Natural killer cell (primary cell): ENCODE measurements at regions not wholly inside any gene's neighbourhood (a gene's known extent, or its start where the extent isn't known, plus 50 kb on each side); places are given as distances from the start of the nearest gene placed in this dataset.

Experiments
- ATAC-seq, 3 donors: fragments of 150-1000 bp in 2 of 3; fragments of 200-7000 bp in 1 of 3; cut with Tn5 transposase; 1 replicate in 1 of 3; 2 replicates in 2 of 3; pipeline ENCODE4 v1.10.0; 2021; ENCODE audit warnings: mild to moderate bottlenecking in 2 of 3, moderate library complexity in 2 of 3
- DNase-seq, 2 donors: peaks; one replicate each; pipeline versions ENCODE4 v3.0.0 to v3.0.0-alpha.2; 2013 to 2021; ENCODE audit warnings: mixed read lengths in 1 of 2
- H3K27ac ChIP-seq: one replicate; pipeline ENCODE4 v1.5.1; 2013; ENCODE audit warnings: mild to moderate bottlenecking, low read length
- H3K27me3 ChIP-seq: one replicate; pipeline ENCODE4 v1.6.1; 2013; ENCODE audit warnings: low read length; ENCODE audit not compliant: control insufficient read depth, insufficient read depth
- H3K36me3 ChIP-seq: one replicate; pipeline ENCODE4 v1.6.1; 2013; ENCODE audit warnings: low read length; ENCODE audit not compliant: control insufficient read depth, insufficient read depth
- H3K4me1 ChIP-seq: one replicate; pipeline ENCODE4 v1.6.1; 2013; ENCODE audit warnings: low read length; ENCODE audit not compliant: control insufficient read depth, insufficient read depth
- H3K4me3 ChIP-seq: one replicate; pipeline ENCODE4 v1.5.1; 2013; ENCODE audit warnings: low read length
- H3K9me3 ChIP-seq: one replicate; pipeline ENCODE4 v1.6.1; 2013; ENCODE audit warnings: low read length; ENCODE audit not compliant: control insufficient read depth, insufficient read depth
- H3K27ac Mint-ChIP-seq, 2 donors: one replicate each; pipeline ENCODE4 v1.8.0; 2022; ENCODE audit warnings: mild to moderate bottlenecking in 2 of 2, mixed read lengths in 2 of 2, moderate library complexity in 1 of 2
- H3K27me3 Mint-ChIP-seq, 2 donors: one replicate each; pipeline ENCODE4 v1.8.0; 2022; ENCODE audit warnings: low read depth in 2 of 2, mixed read lengths in 2 of 2
- H3K36me3 Mint-ChIP-seq: one replicate; pipeline ENCODE4 v1.8.0; 2022; ENCODE audit warnings: mixed read lengths
- H3K4me1 Mint-ChIP-seq, 2 donors: one replicate each; pipeline ENCODE4 v1.8.0; 2022; ENCODE audit warnings: mixed read lengths in 2 of 2
- H3K4me3 Mint-ChIP-seq: one replicate; pipeline ENCODE4 v1.8.0; 2022; ENCODE audit warnings: mild to moderate bottlenecking, moderate library complexity, mixed read lengths
- H3K9me3 Mint-ChIP-seq, 2 donors: one replicate each; pipeline ENCODE4 v1.8.0; 2022; ENCODE audit warnings: mixed read lengths in 2 of 2
- CTCF ChIP-seq: fragments of 200-600 bp; IDR thresholded peaks from one replicate; pipeline ENCODE4 v1.8.0; 2022; ENCODE audit warnings: antibody characterized with exemption
- WGBS: methylation state at CpG from one replicate; pipeline ENCODE4 v1.1.7; 2013; ENCODE audit warnings: missing lambda C conversion rate; ENCODE audit not compliant: insufficient coverage; 5-methylcytosine and 5-hydroxymethylcytosine counted together
- intact Hi-C: fragments of 100-400 bp; cut with micrococcal nuclease; formaldehyde crosslinking; loops from one replicate; pipeline ENCODE4 v1.14.2; 2022

DNA sequence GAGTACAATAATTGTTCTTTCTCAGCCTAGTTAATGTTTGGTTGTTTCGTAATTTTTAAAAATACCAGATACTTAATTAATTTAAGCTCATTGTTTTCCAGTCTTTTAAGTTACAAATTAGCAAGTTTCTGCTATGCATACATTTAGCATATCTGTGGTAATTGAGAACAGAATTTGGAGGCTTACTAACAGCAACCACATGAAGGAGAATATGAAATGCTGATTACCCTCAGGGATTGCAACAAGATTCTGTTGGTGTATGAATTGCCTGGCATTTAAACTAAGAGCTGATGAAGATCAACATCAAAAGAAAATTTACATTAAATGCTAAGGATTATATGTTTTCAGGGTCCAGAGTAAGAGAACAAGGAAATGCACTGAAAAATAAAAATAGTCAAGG, 580.0 kb upstream of the INTU start:
- intact Hi-C loops: no loop called here
- WGBS: no CpG with 5 or more reads among the region's 1 CpG

GRCh38 chr4:127055357-127055756, 577.4 kb upstream of the INTU start:
- Mint-ChIP-seq H3K4me3 (no peak overlapping the region), H3K27ac (no peak overlapping the region), H3K36me3 (peaks cover 16% of the 10 kb centered on the region), H3K27me3 (no peaks in the 10 kb centered on the region), H3K4me1 (no peaks in the 10 kb centered on the region), H3K9me3 (peaks cover 21 to 24% of the 10 kb centered on the region in 2 donors)
- ATAC-seq: no peak
- H3K27me3 ChIP-seq: no peaks in the 10 kb centered on the region
- no peak overlapping the region for H3K27ac ChIP-seq
- no peaks in the 10 kb centered on the region for H3K4me1 ChIP-seq
- no peaks in the 10 kb centered on the region for H3K36me3 ChIP-seq
- no peak for TF ChIP-seq CTCF
- peaks cover 11% of the 10 kb centered on the region for H3K9me3 ChIP-seq
- 65% methylated on average over 1 of the region's 1 CpG for WGBS
- no peak for DNase-seq
- no peak overlapping the region for H3K4me3 ChIP-seq
- intact Hi-C loops: no loop called here

More for the DNA sequence above, 580.0 kb upstream of the INTU start:
- DNase-seq (no peak), ATAC-seq (no peak)
- H3K27me3 ChIP-seq: no peaks in the 10 kb centered on the region
- H3K4me1 ChIP-seq: no peaks in the 10 kb centered on the region
- Mint-ChIP-seq H3K9me3 (peaks cover 18 to 25% of the 10 kb centered on the region in 2 donors), H3K27ac (no peak overlapping the region), H3K4me3 (no peak overlapping the region), H3K36me3 (peaks cover 10% of the 10 kb centered on the region), H3K4me1 (no peaks in the 10 kb centered on the region), H3K27me3 (no peaks in the 10 kb centered on the region)
- H3K27ac ChIP-seq: no peak overlapping the region
- H3K36me3 ChIP-seq: no peaks in the 10 kb centered on the region
- H3K4me3 ChIP-seq: no peak overlapping the region
- no peak for TF ChIP-seq CTCF
- peaks cover 11% of the 10 kb centered on the region for H3K9me3 ChIP-seq

- Mint-ChIP-seq H3K4me1 (no peaks in the 10 kb centered on the region), H3K4me3 (no peak overlapping the region)
- WGBS: 69% methylated on average over 1 of the region's 1 CpG
Observed at GRCh38 chr4:127069675-127070074, 563.1 kb upstream of the INTU start.

More at GRCh38 chr4:127069675-127070074, 563.1 kb upstream of the INTU start:
- DNase-seq (no peak), ATAC-seq (no peak)
- H3K36me3 ChIP-seq: no peaks in the 10 kb centered on the region
- H3K27me3 Mint-ChIP-seq: no peaks in the 10 kb centered on the region
- no peaks in the 10 kb centered on the region for H3K9me3 ChIP-seq
- intact Hi-C loops: no loop called here
- no peak overlapping the region for H3K27ac Mint-ChIP-seq
- H3K36me3 Mint-ChIP-seq: peaks cover 6% of the 10 kb centered on the region
- H3K9me3 Mint-ChIP-seq: peaks cover 20 to 21% of the 10 kb centered on the region in 2 donors
- H3K27me3 ChIP-seq: no peaks in the 10 kb centered on the region
- no peak for TF ChIP-seq CTCF
- no peak overlapping the region for H3K27ac ChIP-seq
- no peak overlapping the region for H3K4me3 ChIP-seq
- no peaks in the 10 kb centered on the region for H3K4me1 ChIP-seq
